SK-N-SH treated with all-trans-retinoic acid at 6 μM for 48 hours (cell line): ENCODE measurements at regions not wholly inside any gene's neighbourhood (a gene's known extent, or its start where the extent isn't known, plus 50 kb on each side); places are given as distances from the start of the nearest gene placed in this dataset.

Experiments used
- OSR1 ChIP-seq: fragments of 250-450 bp; sonication (Bioruptor Pico); IDR thresholded peaks from 2 replicates; pipeline ENCODE4 v1.8.0; 2022; ENCODE audit warnings: moderate library complexity, mild to moderate bottlenecking, inconsistent platforms
- ZFP30 ChIP-seq: fragments of 450-650 bp; formaldehyde crosslinking; IDR thresholded peaks from 2 replicates; pipeline ENCODE4 v1.5.0; 2022; ENCODE audit warnings: mild to moderate bottlenecking, moderate library complexity
- TF ChIP-seq, protein P1 (sequence below): fragments of 250-450 bp; sonication (Bioruptor Pico); IDR thresholded peaks from 2 replicates; pipeline ENCODE4 v1.5.0; 2020; ENCODE audit warnings: mild to moderate bottlenecking, moderate library complexity

DNA sequence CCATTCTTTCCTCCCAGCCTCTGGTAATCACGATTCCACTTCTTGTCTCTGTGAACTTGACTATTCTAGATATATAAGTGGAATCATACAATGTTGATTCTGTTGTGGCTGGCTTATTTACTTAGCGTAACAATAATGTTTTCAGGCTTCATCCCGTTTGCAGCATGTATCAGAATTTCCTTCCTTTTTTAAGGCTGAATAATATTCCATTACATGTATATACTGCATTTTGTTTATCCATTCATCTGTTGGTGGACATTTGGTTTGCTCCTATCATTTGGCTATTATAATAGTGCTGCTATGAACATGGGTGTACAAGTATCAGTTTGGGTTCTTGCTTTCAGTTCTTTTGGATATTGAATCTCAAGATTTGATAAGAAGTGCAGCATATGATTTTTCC, 239.7 kb upstream of the ZNF608 start:
- TF ChIP-seq, protein P1, sequence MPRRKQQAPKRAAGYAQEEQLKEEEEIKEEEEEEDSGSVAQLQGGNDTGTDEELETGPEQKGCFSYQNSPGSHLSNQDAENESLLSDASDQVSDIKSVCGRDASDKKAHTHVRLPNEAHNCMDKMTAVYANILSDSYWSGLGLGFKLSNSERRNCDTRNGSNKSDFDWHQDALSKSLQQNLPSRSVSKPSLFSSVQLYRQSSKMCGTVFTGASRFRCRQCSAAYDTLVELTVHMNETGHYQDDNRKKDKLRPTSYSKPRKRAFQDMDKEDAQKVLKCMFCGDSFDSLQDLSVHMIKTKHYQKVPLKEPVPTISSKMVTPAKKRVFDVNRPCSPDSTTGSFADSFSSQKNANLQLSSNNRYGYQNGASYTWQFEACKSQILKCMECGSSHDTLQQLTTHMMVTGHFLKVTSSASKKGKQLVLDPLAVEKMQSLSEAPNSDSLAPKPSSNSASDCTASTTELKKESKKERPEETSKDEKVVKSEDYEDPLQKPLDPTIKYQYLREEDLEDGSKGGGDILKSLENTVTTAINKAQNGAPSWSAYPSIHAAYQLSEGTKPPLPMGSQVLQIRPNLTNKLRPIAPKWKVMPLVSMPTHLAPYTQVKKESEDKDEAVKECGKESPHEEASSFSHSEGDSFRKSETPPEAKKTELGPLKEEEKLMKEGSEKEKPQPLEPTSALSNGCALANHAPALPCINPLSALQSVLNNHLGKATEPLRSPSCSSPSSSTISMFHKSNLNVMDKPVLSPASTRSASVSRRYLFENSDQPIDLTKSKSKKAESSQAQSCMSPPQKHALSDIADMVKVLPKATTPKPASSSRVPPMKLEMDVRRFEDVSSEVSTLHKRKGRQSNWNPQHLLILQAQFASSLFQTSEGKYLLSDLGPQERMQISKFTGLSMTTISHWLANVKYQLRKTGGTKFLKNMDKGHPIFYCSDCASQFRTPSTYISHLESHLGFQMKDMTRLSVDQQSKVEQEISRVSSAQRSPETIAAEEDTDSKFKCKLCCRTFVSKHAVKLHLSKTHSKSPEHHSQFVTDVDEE (CRISPR knock-in tag) = no peak
- TF ChIP-seq ZFP30 (CRISPR knock-in tag) = no peak
- TF ChIP-seq OSR1 (CRISPR knock-in tag) = no peak
